Stimulated activated CD4-positive, alpha-beta T cell treated with anti-CD3 and anti-CD28 coated beads, Interleukin-2, amount 100 ng/mL, for 24 hours (primary cell): ENCODE measurements at regions not wholly inside any gene's neighbourhood (a gene's known extent, or its start where the extent isn't known, plus 50 kb on each side); places are given as distances from the start of the nearest gene placed in this dataset.

Experiments
- DNase-seq, 2 donors: peaks; one replicate each; pipeline ENCODE4 v3.0.0-alpha.2; 2020

GRCh38 chr11:71120471-71120896 lies 131.9 kb downstream of the SHANK2 start:
- no peak for DNase-seq

GRCh38 chr11:71119656-71120269 lies 132.6 kb downstream of the SHANK2 start:
- no peak for DNase-seq

GRCh38 chr11:71118671-71119250 lies 133.6 kb downstream of the SHANK2 start:
- no peak for DNase-seq

- DNase-seq, result no peak
These were observed 135.1 kb downstream of the SHANK2 start for GRCh38 chr11:71117311-71117710.

GRCh38 chr11:71116693-71117040 lies 135.7 kb downstream of the SHANK2 start:
- no peak for DNase-seq

- DNase-seq, result no peak
These were observed 136.3 kb downstream of the SHANK2 start for GRCh38 chr11:71115770-71116692.

- no peak for DNase-seq
These were observed 138.1 kb downstream of the SHANK2 start for GRCh38 chr11:71114124-71114851.

GRCh38 chr11:71112990-71113389 lies 139.4 kb downstream of the SHANK2 start:
- no peak for DNase-seq

GRCh38 chr11:71112454-71112853 lies 139.9 kb downstream of the SHANK2 start:
- DNase-seq, result no peak

- no peak for DNase-seq
These were observed 142.8 kb downstream of the SHANK2 start for GRCh38 chr11:71109586-71109985.

GRCh38 chr11:71109186-71109585 lies 143.2 kb downstream of the SHANK2 start:
- no peak for DNase-seq

- no peak for DNase-seq
These were observed 144.1 kb downstream of the SHANK2 start for GRCh38 chr11:71108013-71108865.

GRCh38 chr11:71106671-71107070 lies 145.7 kb downstream of the SHANK2 start:
- no peak for DNase-seq

GRCh38 chr11:71103266-71103665 lies 149.1 kb downstream of the SHANK2 start:
- DNase-seq, result no peak

GRCh38 chr11:71102251-71102995 lies 150.0 kb downstream of the SHANK2 start:
- DNase-seq, result no peak

- DNase-seq, result no peak
These were observed 150.8 kb downstream of the SHANK2 start for GRCh38 chr11:71101606-71102005.

- DNase-seq, result no peak
These were observed 151.3 kb downstream of the SHANK2 start for GRCh38 chr11:71101046-71101445.

GRCh38 chr11:71098776-71099175 lies 153.6 kb downstream of the SHANK2 start:
- DNase-seq, result no peak

GRCh38 chr11:71097506-71098240 lies 154.7 kb downstream of the SHANK2 start:
- no peak for DNase-seq

- no peak for DNase-seq
These were observed 155.5 kb downstream of the SHANK2 start for GRCh38 chr11:71096751-71097388.
